ENCODE measurements at regions not wholly inside any gene's neighbourhood (a gene's known extent, or its start where the extent isn't known, plus 50 kb on each side); places are given as distances from the start of the nearest gene placed in this dataset. TPM values are rescaled to one million over a fixed set of nuclear protein-coding genes. Genes with fewer than 3 reads are reported as not detected.

DNA sequence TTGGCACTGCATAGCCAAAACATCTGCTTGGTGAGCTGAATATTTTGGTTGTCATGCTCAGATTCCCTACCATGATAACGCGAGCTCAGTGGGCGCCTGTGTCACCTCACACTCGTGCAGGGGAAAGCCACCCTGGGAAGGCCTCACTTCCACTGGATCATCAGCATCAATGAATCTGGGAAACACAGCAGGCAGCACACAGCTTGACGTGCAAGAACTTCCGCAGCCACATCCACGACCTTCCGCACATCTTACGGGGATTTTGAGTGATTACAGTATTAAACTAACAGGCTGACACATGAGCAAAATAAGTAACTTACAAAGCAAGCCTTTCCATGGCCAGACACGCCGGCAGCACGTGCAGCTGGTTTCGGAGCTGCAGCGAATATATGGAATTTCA lies 54.7 kb upstream of the FOXF1 start:
- H3K36me3 ChIP-seq, result no peaks in the 10 kb centered on the region
- peaks cover 0 to 33% of the 10 kb centered on the region in 2 donors for H3K27me3 ChIP-seq
- no peak overlapping the region for H3K4me3 ChIP-seq
- H3K4me1 ChIP-seq, result no peaks in the 10 kb centered on the region
- peaks cover 0 to 17% (median 0%) of the 10 kb centered on the region in 4 donors for H3K9me3 ChIP-seq
- no peak for DNase-seq (ENCODE audit: low spot score in 2 of 2)
- 69 to 72% methylated on average over 14 of the region's 14 CpGs for WGBS, 2 donors
- H3K27ac ChIP-seq, result no peak overlapping the region
- TF ChIP-seq, protein P1, sequence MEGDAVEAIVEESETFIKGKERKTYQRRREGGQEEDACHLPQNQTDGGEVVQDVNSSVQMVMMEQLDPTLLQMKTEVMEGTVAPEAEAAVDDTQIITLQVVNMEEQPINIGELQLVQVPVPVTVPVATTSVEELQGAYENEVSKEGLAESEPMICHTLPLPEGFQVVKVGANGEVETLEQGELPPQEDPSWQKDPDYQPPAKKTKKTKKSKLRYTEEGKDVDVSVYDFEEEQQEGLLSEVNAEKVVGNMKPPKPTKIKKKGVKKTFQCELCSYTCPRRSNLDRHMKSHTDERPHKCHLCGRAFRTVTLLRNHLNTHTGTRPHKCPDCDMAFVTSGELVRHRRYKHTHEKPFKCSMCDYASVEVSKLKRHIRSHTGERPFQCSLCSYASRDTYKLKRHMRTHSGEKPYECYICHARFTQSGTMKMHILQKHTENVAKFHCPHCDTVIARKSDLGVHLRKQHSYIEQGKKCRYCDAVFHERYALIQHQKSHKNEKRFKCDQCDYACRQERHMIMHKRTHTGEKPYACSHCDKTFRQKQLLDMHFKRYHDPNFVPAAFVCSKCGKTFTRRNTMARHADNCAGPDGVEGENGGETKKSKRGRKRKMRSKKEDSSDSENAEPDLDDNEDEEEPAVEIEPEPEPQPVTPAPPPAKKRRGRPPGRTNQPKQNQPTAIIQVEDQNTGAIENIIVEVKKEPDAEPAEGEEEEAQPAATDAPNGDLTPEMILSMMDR (IDR thresholded peaks at IDR 0.05), result no peak
- no peak for TF ChIP-seq EP300 (IDR thresholded peaks at IDR 0.05)
- TF ChIP-seq POLR2A (IDR thresholded peaks at IDR 0.05), result no peak

DNA sequence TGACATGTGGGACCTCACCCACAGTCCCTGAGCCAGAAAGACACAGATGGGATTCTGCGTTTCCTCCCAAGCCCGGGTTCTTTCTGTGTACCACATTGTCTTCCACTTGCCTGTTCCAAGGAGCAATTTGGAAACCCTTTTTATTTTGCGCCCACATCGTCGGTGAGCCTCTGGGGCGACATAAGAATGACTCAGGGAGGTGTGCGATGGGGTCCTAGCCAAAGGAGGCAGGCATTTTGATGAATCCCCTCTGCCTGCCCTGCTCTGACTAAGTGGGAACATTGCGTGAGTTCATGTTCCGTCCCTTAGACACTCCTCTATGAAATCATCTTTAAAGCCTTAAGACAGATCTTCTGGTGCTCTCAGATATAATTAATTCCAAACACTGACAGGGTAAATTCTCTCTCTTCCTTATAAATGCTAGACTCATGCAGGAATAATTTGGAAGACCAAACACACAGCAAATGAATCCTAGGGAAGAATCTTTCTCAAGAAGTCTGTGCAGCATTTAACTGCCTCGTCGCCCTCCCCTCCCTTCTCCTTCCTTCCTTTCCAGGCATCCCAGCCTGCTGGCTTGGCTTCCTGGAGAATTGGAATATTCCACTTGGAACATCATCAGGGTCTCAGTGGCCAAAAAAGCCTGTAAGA lies 52.7 kb upstream of the FOXF1 start:
- peak in 1 of 2 donors; percentile 7 for DNase-seq (ENCODE audit: low spot score in 2 of 2)
- TF ChIP-seq EP300 (IDR thresholded peaks at IDR 0.05) (no peak), POLR2A (IDR thresholded peaks at IDR 0.05) (no peak)
- TF ChIP-seq, protein P1 (IDR thresholded peaks at IDR 0.05), result no peak
- Histone ChIP-seq H3K27me3 (peaks cover 0 to 28% of the 10 kb centered on the region in 2 donors), H3K4me3 (no peak overlapping the region), H3K4me1 (no peaks in the 10 kb centered on the region), H3K36me3 (no peaks in the 10 kb centered on the region), H3K27ac (peak overlapping the region in 1 of 4 donors; percentile 19), H3K9me3 (peaks cover 0 to 30% (median 0%) of the 10 kb centered on the region in 4 donors)
- WGBS, 2 donors, result 40 to 41% methylated on average over 11 of the region's 11 CpGs

DNA sequence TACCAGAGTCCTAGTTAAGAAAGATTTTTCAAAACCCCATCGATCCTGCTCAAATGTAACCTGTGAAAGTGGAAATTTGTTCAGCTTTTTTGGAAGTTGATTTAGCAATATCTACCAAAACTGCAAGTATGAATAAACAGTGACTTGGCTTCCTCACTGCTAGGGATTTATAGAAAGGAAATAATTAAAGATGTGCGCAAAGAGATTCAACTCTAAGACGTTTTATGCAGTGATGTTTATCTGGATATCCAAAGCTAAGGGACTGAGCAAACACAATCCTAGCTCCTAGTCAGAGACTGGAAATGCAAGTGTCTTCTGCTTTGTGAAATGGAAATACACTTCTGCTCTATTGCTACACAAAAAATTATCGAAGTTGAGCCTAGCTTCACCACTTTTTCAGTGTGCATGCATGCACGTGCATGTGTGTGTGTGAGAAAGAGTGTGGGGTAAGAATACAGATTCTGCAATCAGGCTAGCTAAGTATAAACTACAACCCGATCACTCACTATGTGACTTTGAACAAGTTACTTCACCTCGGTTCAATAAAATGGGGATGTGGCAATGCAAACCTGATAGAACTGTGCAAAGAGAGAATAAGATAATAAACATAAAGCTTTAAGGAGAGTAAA lies 52.1 kb upstream of the FOXF1 start:
- no peaks in the 10 kb centered on the region for H3K4me1 ChIP-seq
- WGBS, 2 donors, result 56 to 68% methylated on average over 7 of the region's 7 CpGs
- no peak for DNase-seq (ENCODE audit: low spot score in 2 of 2)
- TF ChIP-seq, protein P1 (IDR thresholded peaks at IDR 0.05), result no peak
- TF ChIP-seq EP300 (IDR thresholded peaks at IDR 0.05), result no peak
- TF ChIP-seq POLR2A (IDR thresholded peaks at IDR 0.05), result no peak
- no peak overlapping the region for H3K27ac ChIP-seq
- H3K27me3 ChIP-seq, result peaks cover 0 to 28% of the 10 kb centered on the region in 2 donors
- H3K4me3 ChIP-seq, result no peak overlapping the region
- no peaks in the 10 kb centered on the region for H3K36me3 ChIP-seq
- H3K9me3 ChIP-seq, result peaks cover 0 to 30% (median 0%) of the 10 kb centered on the region in 4 donors

DNA sequence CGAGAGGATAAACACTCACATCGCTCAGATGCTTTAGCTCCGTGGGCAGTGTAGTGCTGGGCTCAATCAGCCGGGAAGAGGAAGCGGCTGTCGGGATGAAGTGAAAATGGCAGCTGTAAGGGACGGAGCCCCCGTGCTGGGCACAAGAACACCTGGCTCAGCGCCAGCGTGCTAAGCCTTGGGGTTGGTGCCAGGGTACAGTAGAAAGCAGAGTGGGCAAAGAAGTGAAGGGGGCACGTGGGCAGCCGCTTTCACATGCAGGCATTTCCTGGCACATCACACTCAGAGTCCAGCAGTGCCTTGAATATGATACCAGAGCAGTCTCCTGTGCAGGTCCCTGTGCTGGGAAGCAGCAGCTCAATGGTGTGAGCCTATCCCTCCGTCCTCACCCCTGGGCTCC lies 51.1 kb upstream of the FOXF1 start:
- DNase-seq (ENCODE audit: low spot score in 2 of 2), result no peak
- H3K9me3 ChIP-seq, result peaks cover 0 to 26% (median 0%) of the 10 kb centered on the region in 4 donors
- TF ChIP-seq, protein P1 (IDR thresholded peaks at IDR 0.05), result no peak
- TF ChIP-seq POLR2A (IDR thresholded peaks at IDR 0.05), result no peak
- peaks cover 0 to 28% of the 10 kb centered on the region in 2 donors for H3K27me3 ChIP-seq
- H3K36me3 ChIP-seq, result no peaks in the 10 kb centered on the region
- H3K27ac ChIP-seq, result no peak overlapping the region
- WGBS, 2 donors, result 56 to 68% methylated on average over 13 of the region's 13 CpGs
- H3K4me3 ChIP-seq, result no peak overlapping the region
- no peaks in the 10 kb centered on the region for H3K4me1 ChIP-seq

Small RNA genes in the stretch of these regions (small RNA-seq; reads per million reads assigned to genes)
- gene RF00019, result not detected

All from tibial nerve (tissue), 4 donors.